HFF-Myc (cell line): ENCODE measurements at regions not wholly inside any gene's neighbourhood (a gene's known extent, or its start where the extent isn't known, plus 50 kb on each side); places are given as distances from the start of the nearest gene placed in this dataset.
"Not testable (repeated sequence)": the region's sequence is repeated elsewhere in the genome, so short reads cannot be mapped to it uniquely, and the experiment has no call there.

Source experiments
- DNase-seq: peaks from one replicate; pipeline ENCODE4 v3.0.0-alpha.2; 2011; ENCODE audit warnings: low read depth; ENCODE audit errors: extremely low read depth
- H3K4me3 ChIP-seq: replicated peaks from 2 replicates; pipeline ENCODE4 v1.5.1; 2011; ENCODE audit warnings: low read depth, mild to moderate bottlenecking, control low read depth, low read length
- CTCF ChIP-seq: IDR thresholded peaks from 2 replicates; pipeline ENCODE4 v1.5.1; 2012; ENCODE audit warnings: mild to moderate bottlenecking, low read depth, low read length, control low read depth; ENCODE audit errors: missing control alignments

DNA sequence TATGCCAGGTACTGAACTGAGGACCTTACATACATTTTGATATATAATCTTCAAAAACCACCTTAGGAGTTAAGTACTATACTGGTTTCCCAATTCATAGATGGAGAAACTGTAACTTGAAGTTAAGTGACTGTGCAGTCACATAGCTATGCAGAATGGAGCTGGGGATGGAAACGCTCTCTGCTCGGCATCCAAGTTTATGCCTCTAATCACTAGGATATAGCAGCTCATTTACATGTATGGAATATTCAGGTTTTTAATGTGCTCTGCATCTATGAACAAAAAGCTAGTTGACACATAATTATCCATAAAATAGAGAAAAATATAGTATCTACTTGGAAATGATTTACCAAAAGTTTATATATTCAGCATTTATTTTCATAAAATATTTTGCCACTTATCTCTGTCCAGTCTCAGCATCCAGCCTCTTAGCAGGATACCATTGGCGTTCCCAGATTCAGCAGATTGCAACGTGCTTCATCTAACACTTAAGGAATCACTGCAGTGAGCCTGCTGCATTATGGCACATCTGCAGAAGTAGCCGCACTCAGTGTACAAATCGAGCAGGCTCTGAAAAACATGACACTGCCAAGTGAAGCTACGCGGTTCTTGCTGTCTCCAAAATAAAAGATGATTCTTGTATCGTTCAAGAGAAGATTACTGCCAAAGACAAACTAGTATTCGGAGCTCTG, 70.4 kb downstream of the MRPL57 start:
- TF ChIP-seq CTCF = no peak
- DNase-seq = no peak
- no peak overlapping the region for H3K4me3 ChIP-seq

DNA sequence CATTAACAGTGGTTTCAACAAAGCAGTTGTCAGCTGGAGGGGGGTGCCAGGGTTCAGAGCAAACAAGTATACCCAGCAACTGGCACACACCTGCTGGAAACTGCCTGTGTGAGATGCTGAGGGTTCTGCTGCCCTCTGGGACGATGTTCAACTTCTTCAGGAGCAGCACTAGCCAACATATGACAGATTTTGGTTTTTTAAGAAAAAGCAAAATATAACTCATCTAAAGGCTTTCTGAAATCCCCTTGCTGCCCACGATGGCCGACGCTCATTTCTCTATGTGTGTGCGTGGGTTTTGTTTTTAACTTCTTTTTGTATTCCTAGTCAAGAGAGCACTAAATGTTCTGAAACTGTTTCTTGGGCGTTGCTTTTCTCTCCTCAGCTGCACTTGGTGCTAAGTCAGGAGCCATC, 79.9 kb downstream of the MRPL57 start:
- no peak for DNase-seq
- no peak overlapping the region for H3K4me3 ChIP-seq
- no peak for TF ChIP-seq CTCF

DNA sequence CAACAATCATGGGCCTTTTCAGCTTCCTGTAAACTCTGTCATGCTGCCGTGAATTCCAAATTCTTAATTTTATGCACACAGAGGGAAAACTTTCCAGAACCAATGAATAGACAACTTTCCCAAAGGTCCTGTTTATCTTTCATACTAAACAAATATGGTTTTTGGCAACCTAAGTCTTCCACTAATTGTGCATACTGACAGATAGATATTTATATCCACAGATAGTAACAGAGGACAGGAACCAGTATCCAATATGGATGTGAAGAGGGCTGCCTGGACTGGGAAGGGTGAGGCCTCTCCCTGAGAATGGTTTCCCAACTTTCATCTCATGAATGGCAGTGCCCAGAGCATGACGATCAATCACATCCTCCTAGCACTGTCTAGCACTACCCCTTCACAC, 80.4 kb downstream of the MRPL57 start:
- no peak for DNase-seq
- TF ChIP-seq CTCF = no peak
- H3K4me3 ChIP-seq = no peak overlapping the region

DNA sequence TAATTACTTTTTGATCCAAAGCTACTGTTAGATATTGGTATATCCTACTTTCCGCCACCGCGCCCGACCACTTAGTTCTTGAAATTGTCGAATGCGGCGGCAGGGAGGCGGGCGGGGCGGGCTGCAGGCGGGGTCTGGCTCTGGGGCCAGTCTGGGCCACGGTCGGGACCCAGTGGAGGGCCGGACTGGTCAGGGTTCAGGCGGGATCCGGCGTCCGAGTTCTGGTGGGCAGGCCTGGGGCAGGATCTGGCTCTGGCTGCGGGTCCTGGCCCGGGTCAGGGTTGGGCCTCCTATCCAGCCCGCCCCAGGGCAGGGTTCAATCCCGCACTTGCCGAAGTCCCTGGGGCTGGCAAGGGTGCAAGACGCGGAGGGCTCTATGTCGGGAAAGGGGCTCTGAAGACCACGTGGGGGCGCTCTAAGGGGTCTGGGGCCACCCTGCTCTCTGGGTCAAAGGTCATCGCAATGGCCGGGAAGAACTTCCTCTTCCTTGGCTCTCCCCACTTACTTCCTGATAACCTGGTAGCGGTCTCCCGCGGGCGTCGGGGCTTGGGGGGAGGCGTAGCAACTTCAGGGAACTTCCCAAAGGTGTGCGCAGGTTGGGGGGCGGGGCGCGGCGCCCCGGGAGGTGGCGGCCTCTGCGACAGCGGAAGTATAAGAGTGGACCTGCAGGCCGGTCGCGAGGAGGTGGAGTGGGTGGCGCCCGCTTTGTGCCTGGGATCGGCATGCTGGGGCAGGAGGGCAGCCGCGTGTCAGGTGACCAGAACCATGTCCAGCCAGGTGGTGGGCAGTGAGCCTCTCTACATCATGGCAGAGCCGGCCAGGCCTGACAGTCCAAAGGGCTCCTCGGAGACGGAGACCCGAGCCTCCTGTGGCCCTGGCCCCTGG, 83.4 kb downstream of the MRPL57 start:
- DNase-seq = no peak
- no peak for TF ChIP-seq CTCF
- H3K4me3 ChIP-seq = no peak overlapping the region

DNA sequence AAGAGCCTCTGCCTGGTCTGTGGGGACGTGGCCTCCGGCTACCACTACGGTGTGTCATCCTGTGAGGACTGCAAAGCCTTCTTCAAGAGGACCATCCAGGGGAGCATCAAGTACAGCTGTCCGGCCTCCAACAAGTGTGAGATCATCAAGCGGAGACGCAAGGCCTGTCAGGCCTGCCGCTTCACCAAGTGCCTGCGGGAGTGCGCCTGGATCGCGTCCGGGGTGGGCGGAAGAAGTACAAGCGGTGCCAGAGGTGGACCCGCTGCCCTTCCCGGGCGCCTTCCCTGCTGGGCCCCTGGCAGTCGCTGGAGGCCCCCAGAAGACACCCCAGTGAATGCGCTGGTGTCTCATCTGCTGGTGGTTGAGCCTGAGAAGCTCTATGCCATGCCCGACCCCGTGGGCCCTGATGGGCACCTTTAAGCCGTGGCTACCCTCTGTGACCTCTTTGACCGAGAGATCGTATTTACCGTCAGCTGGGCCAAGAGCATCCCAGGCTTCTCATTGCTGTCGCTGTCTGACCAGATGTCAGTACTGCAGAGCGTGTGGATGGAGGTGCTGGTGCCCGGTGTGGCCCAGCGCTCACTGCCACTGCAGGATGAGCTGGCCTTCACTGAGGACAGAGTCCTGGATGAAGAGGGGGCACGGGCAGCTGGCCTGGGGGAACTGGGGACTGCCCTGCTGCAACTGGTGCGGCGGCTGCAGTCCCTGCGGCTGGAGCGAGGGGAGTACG, 84.3 kb downstream of the MRPL57 start:
- not testable (repeated sequence) for DNase-seq, H3K4me3 ChIP-seq

DNA sequence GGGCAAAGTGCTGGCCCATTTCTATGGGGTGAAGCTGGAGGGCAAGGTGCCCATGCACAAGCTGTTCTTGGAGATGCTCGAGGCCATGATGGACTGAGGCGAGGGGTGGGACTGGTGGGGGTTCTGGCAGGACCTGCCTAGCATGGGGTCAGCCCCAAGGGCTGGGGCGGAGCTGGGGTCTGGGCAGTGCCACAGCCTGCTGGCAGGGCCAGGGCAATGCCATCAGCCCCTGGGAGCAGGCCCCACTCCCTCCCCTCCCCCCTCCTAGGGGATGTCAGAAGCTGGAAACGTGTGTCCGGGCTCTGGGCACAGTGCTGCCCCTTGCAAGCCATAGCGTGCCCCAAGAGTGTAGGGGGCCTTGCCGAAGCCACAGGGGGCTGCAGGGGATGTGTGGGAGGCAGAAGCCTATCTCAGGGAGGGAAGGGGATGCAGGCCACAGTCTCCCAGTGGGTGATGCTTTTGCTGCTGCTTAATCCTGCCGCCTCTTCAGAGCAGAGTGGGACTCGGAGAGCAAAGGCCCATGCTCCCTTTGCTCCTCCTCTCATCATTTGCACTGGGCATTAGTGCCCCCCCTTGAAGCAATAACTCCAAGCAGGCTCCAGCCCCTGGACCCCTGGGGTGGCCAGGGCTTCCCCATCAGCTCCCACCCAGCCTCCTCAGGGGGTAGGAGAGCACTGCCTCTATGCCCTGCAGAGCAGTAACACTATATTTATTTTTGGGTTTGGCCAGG, 85.2 kb downstream of the MRPL57 start:
- H3K4me3 ChIP-seq, DNase-seq: not testable (repeated sequence)

DNA sequence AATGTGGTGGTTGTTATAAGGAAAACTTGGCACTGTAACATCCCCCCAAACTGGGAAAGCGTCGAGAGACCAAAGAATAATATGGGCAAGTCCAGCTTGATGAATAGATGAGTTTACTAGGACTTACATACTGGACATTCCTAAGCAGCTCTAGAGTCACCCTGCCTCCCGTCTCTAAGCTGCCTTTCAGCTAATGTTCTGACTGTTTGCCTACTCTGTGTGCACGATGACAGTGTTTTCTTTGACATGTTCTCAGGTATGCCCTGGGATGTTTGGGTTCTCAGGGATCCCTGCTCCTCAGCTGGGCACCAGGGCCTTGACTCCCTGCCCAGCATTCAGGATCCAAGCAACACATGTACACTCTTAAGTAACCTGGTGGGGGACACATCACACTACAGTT, 87.5 kb downstream of the MRPL57 start:
- DNase-seq, H3K4me3 ChIP-seq: not testable (repeated sequence)

GRCh38 chr13:21268485-21268884, 92.0 kb downstream of the MRPL57 start:
- not testable (repeated sequence) for DNase-seq, H3K4me3 ChIP-seq

- not testable (repeated sequence) for H3K4me3 ChIP-seq, DNase-seq
Measured at GRCh38 chr13:21272439-21272838, 96.0 kb downstream of the MRPL57 start.

- DNase-seq, H3K4me3 ChIP-seq: not testable (repeated sequence)
Measured at GRCh38 chr13:21274457-21274856, 98.0 kb downstream of the MRPL57 start.
